HCT116 (cell line): ENCODE measurements at regions not wholly inside any gene's neighbourhood (a gene's known extent, or its start where the extent isn't known, plus 50 kb on each side); places are given as distances from the start of the nearest gene placed in this dataset.

Experiments
- ATAC-seq: fragments of 200-7000 bp; cut with Tn5 transposase; 2 replicates; pipeline ENCODE4 v1.9.1; 2020; ENCODE audit warnings: mild to moderate bottlenecking, moderate library complexity
- BruUV-seq: library from RNA; stranded (reverse); fragments of 400-500 nt; replicated peaks from 2 replicates; lab custom pipeline; 2021; lab: Mats Ljungman, UMichigan
- CTCF ChIA-PET: fragments of 300-600 bp; sonication (Branson Sonifier 250); formaldehyde crosslinking; loops from one replicate; lab custom pipeline; 2021; ENCODE audit warnings: antibody characterized with exemption; lab: Charles Lee
- POLR2A ChIA-PET: fragments of 300-600, 350-600 bp; sonication (Branson Sonifier 250); formaldehyde crosslinking; loops from one replicate; lab custom pipeline; 2021; ENCODE audit warnings: antibody characterized with exemption; lab: Charles Lee
- RAD21 ChIA-PET, 2 experiments: fragments of 300-600 bp; sonication (Branson Sonifier 250); formaldehyde crosslinking; loops; one replicate each; lab custom pipeline; 2023; ENCODE audit warnings: low total read pairs in 2 of 2; ENCODE audit not compliant: uncharacterized antibody in 2 of 2, unreplicated experiment in 2 of 2, low non-redundant PET in 1 of 2; lab: Charles Lee
- DNase-seq: peaks from one replicate; pipeline ENCODE4 v3.0.0-alpha.2; 2010; ENCODE audit warnings: low read depth, low spot score
- H2AFZ ChIP-seq: fragments of 200-600 bp; shearing (Covaris generic), sonication (generic); 2 replicates; pipeline ENCODE4 v1.6.1; 2017; ENCODE audit warnings: low read depth, mixed run types, mixed read lengths, antibody characterized with exemption, low read length; ENCODE audit not compliant: poor library complexity, severe bottlenecking
- H3K27ac ChIP-seq: 2 replicates; pipeline ENCODE4 v1.5.1; 2012; ENCODE audit warnings: low read depth, low read length
- H3K27me3 ChIP-seq: fragments of 200-600 bp; sonication (generic); 2 replicates; pipeline ENCODE4 v1.6.1; 2016; ENCODE audit warnings: mixed run types, low read length, mixed read lengths; ENCODE audit not compliant: insufficient read depth
- H3K36me3 ChIP-seq, 2 experiments: fragments of 200-500 bp in 1 of 2; fragments of 200-600 bp in 1 of 2; sonication (Bioruptor generic) in 1 of 2; sonication (generic) in 1 of 2; 2 replicates each; pipeline versions ENCODE4 v1.5.1 to v1.6.1; 2014 to 2016; ENCODE audit warnings: low read length in 2 of 2, inconsistent platforms in 1 of 2, mixed read lengths in 1 of 2, mixed run types in 1 of 2; ENCODE audit not compliant: insufficient read depth in 2 of 2, control insufficient read depth in 1 of 2
- H3K4me1 ChIP-seq, 2 experiments: fragments of 200-600 bp in 1 of 2; sonication (generic) in 1 of 2; 2 replicates each; pipeline versions ENCODE4 v1.5.1 to v1.6.1; 2012 to 2017; ENCODE audit warnings: low read length in 2 of 2, inconsistent platforms in 1 of 2, mild to moderate bottlenecking in 1 of 2, mixed read lengths in 1 of 2, mixed run types in 1 of 2, moderate library complexity in 1 of 2; ENCODE audit not compliant: insufficient read depth in 2 of 2, control insufficient read depth in 1 of 2
- H3K4me2 ChIP-seq: fragments of 200-600 bp; sonication (generic); 2 replicates; pipeline ENCODE4 v1.6.1; 2017; ENCODE audit warnings: mixed run types, low read length, mixed read lengths
- H3K4me3 ChIP-seq, 2 experiments: fragments of 200-600 bp in 1 of 2; sonication (generic) in 1 of 2; replicated peaks in 1 of 2; 2 replicates each; pipeline ENCODE4 v1.5.1; 2011 to 2016; ENCODE audit warnings: low read length in 2 of 2, control low read depth in 1 of 2, low read depth in 1 of 2, mild to moderate bottlenecking in 1 of 2, mixed read lengths in 1 of 2, mixed run types in 1 of 2
- H3K79me2 ChIP-seq: fragments of 200-600 bp; sonication (generic); 2 replicates; pipeline ENCODE4 v1.6.1; 2017; ENCODE audit warnings: mild to moderate bottlenecking, mixed run types, low read length, moderate library complexity, mixed read lengths; ENCODE audit not compliant: insufficient read depth
- H3K9ac ChIP-seq: fragments of 200-600 bp; sonication (generic); 2 replicates; pipeline ENCODE4 v1.6.1; 2016; ENCODE audit warnings: low read length, mixed read lengths
- H3K9me2 ChIP-seq: fragments of 200-600 bp; sonication (generic), shearing (Covaris generic); 2 replicates; pipeline ENCODE4 v1.6.1; 2017; ENCODE audit warnings: mixed run types, mild to moderate bottlenecking, moderate library complexity; ENCODE audit not compliant: insufficient read depth
- H3K9me3 ChIP-seq, 2 experiments: fragments of 200-500 bp in 1 of 2; fragments of 200-600 bp in 1 of 2; sonication (Bioruptor generic) in 1 of 2; sonication (generic) in 1 of 2; 2 replicates each; pipeline ENCODE4 v1.6.1; 2014 to 2017; ENCODE audit warnings: low read length in 2 of 2, mixed read lengths in 2 of 2, inconsistent platforms in 1 of 2, low read depth in 1 of 2, mild to moderate bottlenecking in 1 of 2, mixed run types in 1 of 2, moderate library complexity in 1 of 2; ENCODE audit not compliant: control insufficient read depth in 1 of 2, insufficient read depth in 1 of 2
- H4K20me1 ChIP-seq: fragments of 200-600 bp; sonication (generic), shearing (Covaris generic); 2 replicates; pipeline ENCODE4 v1.6.1; 2017; ENCODE audit warnings: mixed run types, mild to moderate bottlenecking, moderate library complexity; ENCODE audit not compliant: insufficient read depth
- CBX3 ChIP-seq: IDR thresholded peaks from 2 replicates; pipeline ENCODE4 v1.6.1; 2012; ENCODE audit warnings: low read depth
- CEBPB ChIP-seq: IDR thresholded peaks from 2 replicates; pipeline ENCODE4 v1.6.1; 2012; ENCODE audit warnings: low read depth
- EGR1 ChIP-seq: IDR thresholded peaks from 2 replicates; pipeline ENCODE4 v1.6.1; 2012; ENCODE audit warnings: low read depth
- ELF1 ChIP-seq: IDR thresholded peaks from 2 replicates; pipeline ENCODE4 v1.6.1; 2012; ENCODE audit warnings: low read depth, borderline replicate concordance
- FOSL1 ChIP-seq: IDR thresholded peaks from 2 replicates; pipeline ENCODE4 v1.6.1; 2012; ENCODE audit warnings: low read depth
- POLR2A ChIP-seq: IDR thresholded peaks from 2 replicates; pipeline ENCODE4 v1.7.0; 2011; ENCODE audit warnings: borderline replicate concordance; ENCODE audit not compliant: insufficient read depth, insufficient read length; ENCODE audit errors: extremely low read depth
- POLR2AphosphoS5 ChIP-seq: IDR thresholded peaks from 2 replicates; pipeline ENCODE4 v1.6.1; 2011; ENCODE audit warnings: mild to moderate bottlenecking, low read depth, low read length, moderate library complexity
- RAD21 ChIP-seq: IDR thresholded peaks from 2 replicates; pipeline ENCODE4 v1.6.1; 2012; ENCODE audit warnings: low read depth, mild to moderate bottlenecking
- SIN3A ChIP-seq: IDR thresholded peaks from 2 replicates; pipeline ENCODE4 v1.6.1; 2012; ENCODE audit warnings: low read depth
- SP1 ChIP-seq: IDR thresholded peaks from 2 replicates; pipeline ENCODE4 v1.6.1; 2012; ENCODE audit warnings: low read depth
- TCF7L2 ChIP-seq: IDR thresholded peaks from 2 replicates; pipeline ENCODE4 v1.7.0; 2011; ENCODE audit warnings: borderline replicate concordance, inconsistent platforms; ENCODE audit not compliant: insufficient read depth, insufficient read length; ENCODE audit errors: extremely low read depth
- YY1 ChIP-seq: IDR thresholded peaks from 2 replicates; pipeline ENCODE4 v1.6.1; 2011; ENCODE audit warnings: low read length, low read depth, moderate library complexity, mild to moderate bottlenecking; ENCODE audit not compliant: insufficient replicate concordance; ENCODE audit errors: extremely low read depth
- ZFX ChIP-seq: fragments of 450-650 bp; IDR thresholded peaks from 2 replicates; pipeline ENCODE4 v1.6.1; 2017
- ZNF274 ChIP-seq: fragments of 200-500 bp; sonication (Bioruptor generic); IDR thresholded peaks from 2 replicates; pipeline ENCODE4 v1.6.1; 2014; ENCODE audit warnings: mild to moderate bottlenecking, low read depth, low read length, inconsistent platforms
- intact Hi-C: fragments of 100-400 bp; cut with micrococcal nuclease; formaldehyde crosslinking; loops from 2 replicates; pipeline ENCODE4 v1.10.0; 2022
- TF ChIP-seq, protein P1 (sequence below), 3 experiments: fragments of 200-600 bp in 1 of 3; sonication (generic) in 1 of 3; IDR thresholded peaks in 2 of 3; conservative IDR thresholded peaks in 1 of 3; 2 replicates each; pipeline ENCODE4 v1.5.1; 2012 to 2017; ENCODE audit warnings: low read depth in 2 of 3, low read length in 2 of 3, antibody characterized with exemption in 1 of 3, borderline replicate concordance in 1 of 3, control low read depth in 1 of 3, mild to moderate bottlenecking in 1 of 3, mixed read lengths in 1 of 3, mixed run types in 1 of 3, moderate library complexity in 1 of 3; ENCODE audit not compliant: insufficient read depth in 1 of 3
- TF ChIP-seq, protein P2 (sequence below): IDR thresholded peaks from 2 replicates; pipeline ENCODE4 v1.6.1; 2012
- TF ChIP-seq, protein P3 (sequence below): IDR thresholded peaks from 2 replicates; pipeline ENCODE4 v1.6.1; 2011; ENCODE audit warnings: mild to moderate bottlenecking, low read length, moderate library complexity; ENCODE audit not compliant: insufficient replicate concordance; ENCODE audit errors: extremely low read depth
- TF ChIP-seq, protein P4 (sequence below): IDR thresholded peaks from 2 replicates; pipeline ENCODE4 v1.6.1; 2012; ENCODE audit warnings: low read depth

DNA sequence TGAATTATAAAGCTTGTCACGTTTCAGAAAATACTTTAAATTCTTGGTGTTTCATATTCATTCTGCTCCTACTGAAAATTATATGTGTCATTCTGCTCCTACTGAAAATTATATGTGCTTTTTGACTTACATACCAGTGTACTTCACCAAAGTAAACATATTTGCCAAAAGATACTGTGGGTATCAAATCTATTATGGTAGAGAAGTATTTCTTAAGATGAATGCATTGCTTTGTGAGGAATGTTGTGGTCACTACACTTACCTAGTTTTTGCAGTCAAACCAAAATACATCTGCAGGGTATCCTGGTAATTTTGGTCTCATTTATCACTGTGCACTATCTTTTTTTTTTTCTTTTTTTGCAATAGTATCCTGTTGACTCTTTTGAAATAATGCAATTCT is 287.7 kb upstream of the MAD2L1 start:
- no peaks in the 10 kb centered on the region for H3K4me1 ChIP-seq
- H3K79me2 ChIP-seq: no peaks in the 10 kb centered on the region
- H3K9me3 ChIP-seq: no peaks in the 10 kb centered on the region
- no peak for ATAC-seq
- POLR2A ChIA-PET: no interaction called here
- H4K20me1 ChIP-seq: no peaks in the 10 kb centered on the region
- no peak for DNase-seq
- H3K9me2 ChIP-seq: no peaks in the 10 kb centered on the region
- H3K4me3 ChIP-seq: no peak overlapping the region
- no peak overlapping the region for H3K4me2 ChIP-seq
- intact Hi-C loops: no loop called here
- H3K36me3 ChIP-seq: no peaks in the 10 kb centered on the region
- no peak overlapping the region for H3K9ac ChIP-seq
- no TSS peak for BruUV-seq
- H3K27me3 ChIP-seq: no peaks in the 10 kb centered on the region
- no peak overlapping the region for H3K27ac ChIP-seq
- RAD21 ChIA-PET: no interaction called here
- H2AFZ ChIP-seq: no peak overlapping the region
- CTCF ChIA-PET: no interaction called here
- TF ChIP-seq TCF7L2 (no peak), CBX3 (no peak), YY1 (no peak), CEBPB (no peak), RAD21 (no peak), SP1 (no peak), FOSL1 (no peak), POLR2A (no peak), ZNF274 (no peak), ZFX (no peak), POLR2AphosphoS5 (no peak), ELF1 (no peak), SIN3A (no peak), EGR1 (no peak)
- TF ChIP-seq, protein P1, sequence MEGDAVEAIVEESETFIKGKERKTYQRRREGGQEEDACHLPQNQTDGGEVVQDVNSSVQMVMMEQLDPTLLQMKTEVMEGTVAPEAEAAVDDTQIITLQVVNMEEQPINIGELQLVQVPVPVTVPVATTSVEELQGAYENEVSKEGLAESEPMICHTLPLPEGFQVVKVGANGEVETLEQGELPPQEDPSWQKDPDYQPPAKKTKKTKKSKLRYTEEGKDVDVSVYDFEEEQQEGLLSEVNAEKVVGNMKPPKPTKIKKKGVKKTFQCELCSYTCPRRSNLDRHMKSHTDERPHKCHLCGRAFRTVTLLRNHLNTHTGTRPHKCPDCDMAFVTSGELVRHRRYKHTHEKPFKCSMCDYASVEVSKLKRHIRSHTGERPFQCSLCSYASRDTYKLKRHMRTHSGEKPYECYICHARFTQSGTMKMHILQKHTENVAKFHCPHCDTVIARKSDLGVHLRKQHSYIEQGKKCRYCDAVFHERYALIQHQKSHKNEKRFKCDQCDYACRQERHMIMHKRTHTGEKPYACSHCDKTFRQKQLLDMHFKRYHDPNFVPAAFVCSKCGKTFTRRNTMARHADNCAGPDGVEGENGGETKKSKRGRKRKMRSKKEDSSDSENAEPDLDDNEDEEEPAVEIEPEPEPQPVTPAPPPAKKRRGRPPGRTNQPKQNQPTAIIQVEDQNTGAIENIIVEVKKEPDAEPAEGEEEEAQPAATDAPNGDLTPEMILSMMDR (IDR thresholded peaks at IDR 0.05 in 2 of 3, conservative IDR thresholded peaks at IDR 0.05 in 1 of 3; ENCODE audit: borderline replicate concordance in 1 of 3, insufficient read depth in 1 of 3, low read depth in 2 of 3, low read length in 2 of 3): no peak
- TF ChIP-seq, protein P2, sequence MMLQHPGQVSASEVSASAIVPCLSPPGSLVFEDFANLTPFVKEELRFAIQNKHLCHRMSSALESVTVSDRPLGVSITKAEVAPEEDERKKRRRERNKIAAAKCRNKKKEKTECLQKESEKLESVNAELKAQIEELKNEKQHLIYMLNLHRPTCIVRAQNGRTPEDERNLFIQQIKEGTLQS: no peak
- TF ChIP-seq, protein P3, sequence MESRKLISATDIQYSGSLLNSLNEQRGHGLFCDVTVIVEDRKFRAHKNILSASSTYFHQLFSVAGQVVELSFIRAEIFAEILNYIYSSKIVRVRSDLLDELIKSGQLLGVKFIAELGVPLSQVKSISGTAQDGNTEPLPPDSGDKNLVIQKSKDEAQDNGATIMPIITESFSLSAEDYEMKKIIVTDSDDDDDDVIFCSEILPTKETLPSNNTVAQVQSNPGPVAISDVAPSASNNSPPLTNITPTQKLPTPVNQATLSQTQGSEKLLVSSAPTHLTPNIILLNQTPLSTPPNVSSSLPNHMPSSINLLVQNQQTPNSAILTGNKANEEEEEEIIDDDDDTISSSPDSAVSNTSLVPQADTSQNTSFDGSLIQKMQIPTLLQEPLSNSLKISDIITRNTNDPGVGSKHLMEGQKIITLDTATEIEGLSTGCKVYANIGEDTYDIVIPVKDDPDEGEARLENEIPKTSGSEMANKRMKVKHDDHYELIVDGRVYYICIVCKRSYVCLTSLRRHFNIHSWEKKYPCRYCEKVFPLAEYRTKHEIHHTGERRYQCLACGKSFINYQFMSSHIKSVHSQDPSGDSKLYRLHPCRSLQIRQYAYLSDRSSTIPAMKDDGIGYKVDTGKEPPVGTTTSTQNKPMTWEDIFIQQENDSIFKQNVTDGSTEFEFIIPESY: no peak
- TF ChIP-seq, protein P4, sequence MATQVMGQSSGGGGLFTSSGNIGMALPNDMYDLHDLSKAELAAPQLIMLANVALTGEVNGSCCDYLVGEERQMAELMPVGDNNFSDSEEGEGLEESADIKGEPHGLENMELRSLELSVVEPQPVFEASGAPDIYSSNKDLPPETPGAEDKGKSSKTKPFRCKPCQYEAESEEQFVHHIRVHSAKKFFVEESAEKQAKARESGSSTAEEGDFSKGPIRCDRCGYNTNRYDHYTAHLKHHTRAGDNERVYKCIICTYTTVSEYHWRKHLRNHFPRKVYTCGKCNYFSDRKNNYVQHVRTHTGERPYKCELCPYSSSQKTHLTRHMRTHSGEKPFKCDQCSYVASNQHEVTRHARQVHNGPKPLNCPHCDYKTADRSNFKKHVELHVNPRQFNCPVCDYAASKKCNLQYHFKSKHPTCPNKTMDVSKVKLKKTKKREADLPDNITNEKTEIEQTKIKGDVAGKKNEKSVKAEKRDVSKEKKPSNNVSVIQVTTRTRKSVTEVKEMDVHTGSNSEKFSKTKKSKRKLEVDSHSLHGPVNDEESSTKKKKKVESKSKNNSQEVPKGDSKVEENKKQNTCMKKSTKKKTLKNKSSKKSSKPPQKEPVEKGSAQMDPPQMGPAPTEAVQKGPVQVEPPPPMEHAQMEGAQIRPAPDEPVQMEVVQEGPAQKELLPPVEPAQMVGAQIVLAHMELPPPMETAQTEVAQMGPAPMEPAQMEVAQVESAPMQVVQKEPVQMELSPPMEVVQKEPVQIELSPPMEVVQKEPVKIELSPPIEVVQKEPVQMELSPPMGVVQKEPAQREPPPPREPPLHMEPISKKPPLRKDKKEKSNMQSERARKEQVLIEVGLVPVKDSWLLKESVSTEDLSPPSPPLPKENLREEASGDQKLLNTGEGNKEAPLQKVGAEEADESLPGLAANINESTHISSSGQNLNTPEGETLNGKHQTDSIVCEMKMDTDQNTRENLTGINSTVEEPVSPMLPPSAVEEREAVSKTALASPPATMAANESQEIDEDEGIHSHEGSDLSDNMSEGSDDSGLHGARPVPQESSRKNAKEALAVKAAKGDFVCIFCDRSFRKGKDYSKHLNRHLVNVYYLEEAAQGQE: no peak
- TF ChIP-seq, all 23 proteins: peak for 0
